T-helper 17 cell (primary cell): ENCODE measurements at regions not wholly inside any gene's neighbourhood (a gene's known extent, or its start where the extent isn't known, plus 50 kb on each side); places are given as distances from the start of the nearest gene placed in this dataset.

Experiments used
- ATAC-seq: fragments of 150-1000 bp; cut with Tn5 transposase; 2 replicates; pipeline ENCODE4 v1.10.0; 2021; ENCODE audit warnings: mild to moderate bottlenecking, moderate library complexity
- DNase-seq, 3 donors: peaks; one replicate each; pipeline versions ENCODE4 v3.0.0 to v3.0.0-alpha.2; 2020 to 2021
- H3K9me3 ChIP-seq: one replicate; pipeline ENCODE4 v1.7.0; 2013; ENCODE audit warnings: low read length, mild to moderate bottlenecking; ENCODE audit not compliant: control insufficient read depth, poor library complexity, severe bottlenecking
- H3K27ac Mint-ChIP-seq: one replicate; pipeline ENCODE4 v1.8.0; 2022; ENCODE audit warnings: mild to moderate bottlenecking, moderate library complexity, mixed read lengths
- H3K27me3 Mint-ChIP-seq: one replicate; pipeline ENCODE4 v1.8.0; 2022; ENCODE audit warnings: mixed read lengths
- H3K36me3 Mint-ChIP-seq: one replicate; pipeline ENCODE4 v1.8.0; 2022; ENCODE audit warnings: low read depth, mixed read lengths
- H3K4me1 Mint-ChIP-seq: one replicate; pipeline ENCODE4 v1.8.0; 2022; ENCODE audit warnings: mild to moderate bottlenecking, mixed read lengths
- H3K4me3 Mint-ChIP-seq: one replicate; pipeline ENCODE4 v1.8.0; 2022; ENCODE audit warnings: mild to moderate bottlenecking, moderate library complexity, mixed read lengths

DNA sequence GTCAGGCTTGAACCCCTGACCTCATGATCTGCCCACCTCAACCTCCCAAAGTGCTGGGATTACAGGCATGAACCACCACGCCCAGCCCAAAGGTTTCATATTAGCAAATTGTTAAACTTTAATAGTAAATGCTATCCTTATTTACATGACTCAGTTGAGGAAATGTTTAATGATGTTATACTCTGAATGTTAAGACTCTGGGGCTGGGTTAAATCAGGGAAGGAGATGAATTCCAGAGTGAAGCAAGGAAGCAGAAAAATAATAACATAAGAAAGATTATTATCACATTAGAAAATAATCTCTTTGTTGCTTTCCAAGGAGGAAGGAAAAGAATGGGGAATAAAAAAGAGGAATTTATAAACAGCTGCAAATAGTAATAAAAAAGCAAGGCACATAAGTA lies 105.3 kb downstream of the PTGS2 start:
- no peak overlapping the region for H3K27ac Mint-ChIP-seq
- ATAC-seq, result no peak

GRCh38 chr1:186572509-186572908 lies 107.7 kb downstream of the PTGS2 start:
- no peak for DNase-seq
- H3K27me3 Mint-ChIP-seq, result no peaks in the 10 kb centered on the region
- no peak overlapping the region for H3K4me3 Mint-ChIP-seq
- H3K36me3 Mint-ChIP-seq, result no peaks in the 10 kb centered on the region
- ATAC-seq, result no peak
- no peaks in the 10 kb centered on the region for H3K9me3 ChIP-seq
- H3K27ac Mint-ChIP-seq, result no peak overlapping the region
- H3K4me1 Mint-ChIP-seq, result no peaks in the 10 kb centered on the region

More for the DNA sequence above, 105.3 kb downstream of the PTGS2 start:
- DNase-seq, result no peak
- Mint-ChIP-seq H3K27me3 (no peaks in the 10 kb centered on the region), H3K4me1 (no peaks in the 10 kb centered on the region), H3K4me3 (no peak overlapping the region), H3K36me3 (no peaks in the 10 kb centered on the region)
- no peaks in the 10 kb centered on the region for H3K9me3 ChIP-seq

DNA sequence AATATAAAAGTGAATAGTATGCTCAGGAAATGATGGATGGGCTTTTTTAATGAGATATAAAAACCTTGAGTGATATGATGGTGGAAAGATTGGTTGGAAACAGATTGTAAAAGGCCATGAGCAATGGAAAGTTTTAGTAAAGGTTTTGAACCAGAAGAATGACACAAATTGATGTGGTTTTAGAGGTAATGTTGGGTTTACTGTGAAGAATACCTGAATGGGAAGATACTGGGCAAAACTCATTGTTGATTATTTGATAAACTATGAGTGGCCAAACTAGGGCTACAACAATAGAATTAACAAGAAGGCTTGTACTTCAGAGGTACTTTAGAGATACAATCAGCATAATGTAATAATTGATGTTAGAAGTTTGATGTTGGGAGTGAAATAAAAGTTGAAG lies 108.5 kb downstream of the PTGS2 start:
- Mint-ChIP-seq H3K4me1 (no peaks in the 10 kb centered on the region), H3K27ac (no peak overlapping the region), H3K36me3 (no peaks in the 10 kb centered on the region), H3K4me3 (no peak overlapping the region), H3K27me3 (no peaks in the 10 kb centered on the region)
- DNase-seq (no peak), ATAC-seq (no peak)
- H3K9me3 ChIP-seq, result no peaks in the 10 kb centered on the region

DNA sequence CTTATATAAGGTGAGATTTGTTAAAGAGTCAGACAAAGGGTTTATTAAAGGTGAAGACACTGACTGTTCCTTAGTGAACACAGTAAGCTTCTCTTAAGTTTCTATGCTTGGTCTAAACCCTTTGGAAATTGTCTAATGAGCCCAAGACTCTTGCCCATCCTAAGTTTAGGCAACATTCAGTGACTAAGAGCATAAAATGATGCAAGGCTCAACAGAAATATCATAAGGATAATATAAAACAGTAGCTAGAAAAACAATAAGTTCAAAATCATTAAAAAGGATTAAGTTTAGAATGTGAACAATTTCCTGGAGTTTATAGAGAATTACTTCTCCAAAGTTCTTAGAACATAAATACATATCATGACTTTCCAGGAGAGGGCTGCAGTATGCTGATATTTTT lies 108.9 kb upstream of the PDC start:
- Mint-ChIP-seq H3K36me3 (no peaks in the 10 kb centered on the region), H3K4me3 (no peak overlapping the region)
- DNase-seq, result no peak

GRCh38 chr1:186568221-186568620 lies 107.3 kb upstream of the PDC start:
- Mint-ChIP-seq H3K36me3 (no peaks in the 10 kb centered on the region), H3K4me3 (no peak overlapping the region), H3K27ac (no peak overlapping the region), H3K4me1 (no peaks in the 10 kb centered on the region), H3K27me3 (no peaks in the 10 kb centered on the region)
- ATAC-seq (no peak), DNase-seq (no peak)
- no peaks in the 10 kb centered on the region for H3K9me3 ChIP-seq

More for the DNA sequence above, 108.9 kb upstream of the PDC start:
- H3K4me1 Mint-ChIP-seq, result no peaks in the 10 kb centered on the region
- H3K27me3 Mint-ChIP-seq, result no peaks in the 10 kb centered on the region
- ATAC-seq, result no peak
- H3K9me3 ChIP-seq, result no peaks in the 10 kb centered on the region
- H3K27ac Mint-ChIP-seq, result no peak overlapping the region

DNA sequence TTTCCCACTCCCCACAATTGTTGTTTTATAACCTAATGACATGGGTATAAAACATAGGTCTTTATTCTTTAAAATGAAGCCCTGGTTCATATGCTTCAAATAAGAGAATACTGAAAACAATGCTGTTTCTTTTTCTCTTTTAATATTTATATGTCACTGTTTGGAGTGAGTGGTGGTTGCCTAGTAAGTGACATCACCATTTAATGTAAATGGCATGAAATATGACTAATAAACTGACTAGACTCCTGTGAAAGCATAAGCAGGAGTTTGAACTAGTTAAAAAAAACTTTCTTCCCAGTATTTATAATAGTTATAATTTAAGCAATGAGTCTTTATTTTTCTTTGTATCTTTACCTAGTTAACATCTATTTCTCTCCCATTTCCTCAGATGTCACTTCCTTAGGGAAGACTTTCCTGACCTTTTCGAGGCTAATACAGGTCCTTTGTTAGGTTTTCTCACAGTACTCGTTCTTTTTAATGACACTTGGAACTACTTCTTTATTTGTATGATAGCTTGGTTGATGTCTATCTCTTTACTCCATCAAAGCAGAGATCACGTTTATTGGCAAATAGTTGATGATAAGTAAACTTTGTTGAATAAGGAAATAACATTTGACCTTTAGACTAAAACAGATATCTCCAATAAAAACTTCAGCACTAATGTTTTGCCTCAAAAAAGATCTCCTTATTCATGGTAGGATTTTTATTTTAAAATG lies 105.4 kb upstream of the PDC start:
- no peak overlapping the region for H3K27ac Mint-ChIP-seq
- ATAC-seq (no peak), DNase-seq (no peak)
- H3K4me1 Mint-ChIP-seq, result no peaks in the 10 kb centered on the region
- no peaks in the 10 kb centered on the region for H3K9me3 ChIP-seq
- H3K4me3 Mint-ChIP-seq, result no peak overlapping the region
- H3K36me3 Mint-ChIP-seq, result no peaks in the 10 kb centered on the region
- H3K27me3 Mint-ChIP-seq, result no peaks in the 10 kb centered on the region

DNA sequence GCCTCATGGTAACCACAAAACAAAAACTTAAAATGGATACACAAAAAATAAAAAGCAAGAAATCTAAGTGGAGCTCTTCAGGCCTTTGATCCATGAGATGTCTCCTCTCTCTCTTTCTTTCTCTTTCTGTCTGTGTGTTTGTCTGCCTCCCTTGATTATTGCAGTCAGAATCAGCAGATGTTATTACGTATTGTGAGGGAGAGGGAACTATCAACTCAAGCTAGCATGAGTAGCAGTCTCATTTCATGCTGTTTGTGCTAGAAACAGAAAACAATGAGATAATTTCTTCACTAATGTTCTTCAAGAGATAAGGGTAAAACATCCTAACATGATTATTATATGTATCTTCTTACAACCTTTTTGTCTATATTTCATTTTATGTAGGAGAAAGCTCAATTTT lies 103.7 kb upstream of the PDC start:
- H3K27ac Mint-ChIP-seq, result no peak overlapping the region
- no peaks in the 10 kb centered on the region for H3K4me1 Mint-ChIP-seq
- H3K4me3 Mint-ChIP-seq, result no peak overlapping the region
- no peaks in the 10 kb centered on the region for H3K36me3 Mint-ChIP-seq
- ATAC-seq (no peak), DNase-seq (no peak)
- H3K27me3 Mint-ChIP-seq, result no peaks in the 10 kb centered on the region
- H3K9me3 ChIP-seq, result no peaks in the 10 kb centered on the region

- DNase-seq (no peak), ATAC-seq (no peak)
- no peak overlapping the region for H3K27ac Mint-ChIP-seq
- H3K27me3 Mint-ChIP-seq, result no peaks in the 10 kb centered on the region
- no peaks in the 10 kb centered on the region for H3K4me1 Mint-ChIP-seq
- H3K36me3 Mint-ChIP-seq, result peaks cover 2% of the 10 kb centered on the region
- H3K9me3 ChIP-seq, result no peaks in the 10 kb centered on the region
- no peak overlapping the region for H3K4me3 Mint-ChIP-seq
Measured at GRCh38 chr1:186559601-186560116, 98.7 kb upstream of the PDC start.

GRCh38 chr1:186557147-186557777 lies 96.3 kb upstream of the PDC start:
- H3K27ac Mint-ChIP-seq, result no peak overlapping the region
- no peaks in the 10 kb centered on the region for H3K27me3 Mint-ChIP-seq
- no peaks in the 10 kb centered on the region for H3K4me1 Mint-ChIP-seq
- H3K4me3 Mint-ChIP-seq, result no peak overlapping the region
- peaks cover 2% of the 10 kb centered on the region for H3K36me3 Mint-ChIP-seq
- no peaks in the 10 kb centered on the region for H3K9me3 ChIP-seq
- DNase-seq (no peak), ATAC-seq (no peak)

GRCh38 chr1:186550832-186551231 lies 89.9 kb upstream of the PDC start:
- Mint-ChIP-seq H3K4me3 (no peak overlapping the region), H3K27me3 (no peaks in the 10 kb centered on the region), H3K4me1 (no peaks in the 10 kb centered on the region), H3K36me3 (no peaks in the 10 kb centered on the region), H3K27ac (no peak overlapping the region)
- no peaks in the 10 kb centered on the region for H3K9me3 ChIP-seq
- no peak for ATAC-seq
- DNase-seq, result no peak

- ATAC-seq, result no peak
- no peaks in the 10 kb centered on the region for H3K36me3 Mint-ChIP-seq
- no peak overlapping the region for H3K4me3 Mint-ChIP-seq
- H3K27me3 Mint-ChIP-seq, result no peaks in the 10 kb centered on the region
- no peaks in the 10 kb centered on the region for H3K4me1 Mint-ChIP-seq
- H3K27ac Mint-ChIP-seq, result no peak overlapping the region
- H3K9me3 ChIP-seq, result no peaks in the 10 kb centered on the region
- no peak for DNase-seq
Measured at GRCh38 chr1:186541003-186541402, 80.1 kb upstream of the PDC start.

GRCh38 chr1:186540521-186540920 lies 79.6 kb upstream of the PDC start:
- H3K36me3 Mint-ChIP-seq, result no peaks in the 10 kb centered on the region
- H3K27ac Mint-ChIP-seq, result no peak overlapping the region
- H3K9me3 ChIP-seq, result no peaks in the 10 kb centered on the region
- no peak overlapping the region for H3K4me3 Mint-ChIP-seq
- no peak for ATAC-seq
- no peaks in the 10 kb centered on the region for H3K4me1 Mint-ChIP-seq
- no peaks in the 10 kb centered on the region for H3K27me3 Mint-ChIP-seq
- DNase-seq, result no peak

GRCh38 chr1:186536273-186536890 lies 75.5 kb upstream of the PDC start:
- Mint-ChIP-seq H3K36me3 (no peaks in the 10 kb centered on the region), H3K4me3 (no peak overlapping the region), H3K27me3 (no peaks in the 10 kb centered on the region), H3K4me1 (no peaks in the 10 kb centered on the region), H3K27ac (no peak overlapping the region)
- ATAC-seq, result no peak
- no peak for DNase-seq
- H3K9me3 ChIP-seq, result no peaks in the 10 kb centered on the region
